Tibial nerve (tissue), 4 donors: ENCODE measurements at regions not wholly inside any gene's neighbourhood (a gene's known extent, or its start where the extent isn't known, plus 50 kb on each side); places are given as distances from the start of the nearest gene placed in this dataset.

Experiments used
- CTCF ChIP-seq, 5 experiments: fragments of 200-600 bp in 3 of 5; fragments of 450-650 bp in 2 of 5; sonication (generic) in 3 of 5; IDR thresholded peaks; one replicate each; pipeline ENCODE4 v1.5.1; 2016 to 2019; ENCODE audit warnings: antibody characterized with exemption in 5 of 5, mild to moderate bottlenecking in 3 of 5, moderate library complexity in 2 of 5
- EP300 ChIP-seq, 2 donors: sonication (generic); formaldehyde crosslinking; IDR thresholded peaks; one replicate each; pipeline ENCODE4 v1.6.1; 2017; ENCODE audit warnings: antibody characterized with exemption in 2 of 2, mild to moderate bottlenecking in 1 of 2

- TF ChIP-seq CTCF (IDR thresholded peaks at IDR 0.05), result no peak
- TF ChIP-seq EP300 (IDR thresholded peaks at IDR 0.05), result no peak
Observed at GRCh38 chr6:138656364-138657064, 117.1 kb upstream of the CCDC28A start.
